HCT116 (cell line): ENCODE measurements at regions not wholly inside any gene's neighbourhood (a gene's known extent, or its start where the extent isn't known, plus 50 kb on each side); places are given as distances from the start of the nearest gene placed in this dataset.

ENCODE experiments used
- ATAC-seq: fragments of 200-7000 bp; cut with Tn5 transposase; 2 replicates; pipeline ENCODE4 v1.9.1; 2020; ENCODE audit warnings: mild to moderate bottlenecking, moderate library complexity
- BruUV-seq: library from RNA; stranded (reverse); fragments of 400-500 nt; replicated peaks from 2 replicates; lab custom pipeline; 2021; lab: Mats Ljungman, UMichigan
- CTCF ChIA-PET: fragments of 300-600 bp; sonication (Branson Sonifier 250); formaldehyde crosslinking; loops from one replicate; lab custom pipeline; 2021; ENCODE audit warnings: antibody characterized with exemption; lab: Charles Lee
- POLR2A ChIA-PET: fragments of 300-600, 350-600 bp; sonication (Branson Sonifier 250); formaldehyde crosslinking; loops from one replicate; lab custom pipeline; 2021; ENCODE audit warnings: antibody characterized with exemption; lab: Charles Lee
- RAD21 ChIA-PET, 2 experiments: fragments of 300-600 bp; sonication (Branson Sonifier 250); formaldehyde crosslinking; loops; one replicate each; lab custom pipeline; 2023; ENCODE audit warnings: low total read pairs in 2 of 2; ENCODE audit not compliant: uncharacterized antibody in 2 of 2, unreplicated experiment in 2 of 2, low non-redundant PET in 1 of 2; lab: Charles Lee
- DNase-seq: peaks from one replicate; pipeline ENCODE4 v3.0.0-alpha.2; 2010; ENCODE audit warnings: low read depth, low spot score
- H2AFZ ChIP-seq: fragments of 200-600 bp; shearing (Covaris generic), sonication (generic); 2 replicates; pipeline ENCODE4 v1.6.1; 2017; ENCODE audit warnings: low read depth, mixed run types, mixed read lengths, antibody characterized with exemption, low read length; ENCODE audit not compliant: poor library complexity, severe bottlenecking
- H3K27ac ChIP-seq: 2 replicates; pipeline ENCODE4 v1.5.1; 2012; ENCODE audit warnings: low read depth, low read length
- H3K27me3 ChIP-seq: fragments of 200-600 bp; sonication (generic); 2 replicates; pipeline ENCODE4 v1.6.1; 2016; ENCODE audit warnings: mixed run types, low read length, mixed read lengths; ENCODE audit not compliant: insufficient read depth
- H3K36me3 ChIP-seq, 2 experiments: fragments of 200-500 bp in 1 of 2; fragments of 200-600 bp in 1 of 2; sonication (Bioruptor generic) in 1 of 2; sonication (generic) in 1 of 2; 2 replicates each; pipeline versions ENCODE4 v1.5.1 to v1.6.1; 2014 to 2016; ENCODE audit warnings: low read length in 2 of 2, inconsistent platforms in 1 of 2, mixed read lengths in 1 of 2, mixed run types in 1 of 2; ENCODE audit not compliant: insufficient read depth in 2 of 2, control insufficient read depth in 1 of 2
- H3K4me1 ChIP-seq, 2 experiments: fragments of 200-600 bp in 1 of 2; sonication (generic) in 1 of 2; 2 replicates each; pipeline versions ENCODE4 v1.5.1 to v1.6.1; 2012 to 2017; ENCODE audit warnings: low read length in 2 of 2, inconsistent platforms in 1 of 2, mild to moderate bottlenecking in 1 of 2, mixed read lengths in 1 of 2, mixed run types in 1 of 2, moderate library complexity in 1 of 2; ENCODE audit not compliant: insufficient read depth in 2 of 2, control insufficient read depth in 1 of 2
- H3K4me2 ChIP-seq: fragments of 200-600 bp; sonication (generic); 2 replicates; pipeline ENCODE4 v1.6.1; 2017; ENCODE audit warnings: mixed run types, low read length, mixed read lengths
- H3K4me3 ChIP-seq, 2 experiments: fragments of 200-600 bp in 1 of 2; sonication (generic) in 1 of 2; replicated peaks in 1 of 2; 2 replicates each; pipeline ENCODE4 v1.5.1; 2011 to 2016; ENCODE audit warnings: low read length in 2 of 2, control low read depth in 1 of 2, low read depth in 1 of 2, mild to moderate bottlenecking in 1 of 2, mixed read lengths in 1 of 2, mixed run types in 1 of 2
- H3K79me2 ChIP-seq: fragments of 200-600 bp; sonication (generic); 2 replicates; pipeline ENCODE4 v1.6.1; 2017; ENCODE audit warnings: mild to moderate bottlenecking, mixed run types, low read length, moderate library complexity, mixed read lengths; ENCODE audit not compliant: insufficient read depth
- H3K9ac ChIP-seq: fragments of 200-600 bp; sonication (generic); 2 replicates; pipeline ENCODE4 v1.6.1; 2016; ENCODE audit warnings: low read length, mixed read lengths
- H3K9me2 ChIP-seq: fragments of 200-600 bp; sonication (generic), shearing (Covaris generic); 2 replicates; pipeline ENCODE4 v1.6.1; 2017; ENCODE audit warnings: mixed run types, mild to moderate bottlenecking, moderate library complexity; ENCODE audit not compliant: insufficient read depth
- H3K9me3 ChIP-seq, 2 experiments: fragments of 200-500 bp in 1 of 2; fragments of 200-600 bp in 1 of 2; sonication (Bioruptor generic) in 1 of 2; sonication (generic) in 1 of 2; 2 replicates each; pipeline ENCODE4 v1.6.1; 2014 to 2017; ENCODE audit warnings: low read length in 2 of 2, mixed read lengths in 2 of 2, inconsistent platforms in 1 of 2, low read depth in 1 of 2, mild to moderate bottlenecking in 1 of 2, mixed run types in 1 of 2, moderate library complexity in 1 of 2; ENCODE audit not compliant: control insufficient read depth in 1 of 2, insufficient read depth in 1 of 2
- H4K20me1 ChIP-seq: fragments of 200-600 bp; sonication (generic), shearing (Covaris generic); 2 replicates; pipeline ENCODE4 v1.6.1; 2017; ENCODE audit warnings: mixed run types, mild to moderate bottlenecking, moderate library complexity; ENCODE audit not compliant: insufficient read depth
- ATF3 ChIP-seq: IDR thresholded peaks from 2 replicates; pipeline ENCODE4 v1.6.1; 2012
- CBX3 ChIP-seq: IDR thresholded peaks from 2 replicates; pipeline ENCODE4 v1.6.1; 2012; ENCODE audit warnings: low read depth
- CEBPB ChIP-seq: IDR thresholded peaks from 2 replicates; pipeline ENCODE4 v1.6.1; 2012; ENCODE audit warnings: low read depth
- CTCF ChIP-seq, 3 experiments: fragments of 200-600 bp in 1 of 3; sonication (generic) in 1 of 3; IDR thresholded peaks in 2 of 3; conservative IDR thresholded peaks in 1 of 3; 2 replicates each; pipeline ENCODE4 v1.5.1; 2012 to 2017; ENCODE audit warnings: low read depth in 2 of 3, low read length in 2 of 3, antibody characterized with exemption in 1 of 3, borderline replicate concordance in 1 of 3, control low read depth in 1 of 3, mild to moderate bottlenecking in 1 of 3, mixed read lengths in 1 of 3, mixed run types in 1 of 3, moderate library complexity in 1 of 3; ENCODE audit not compliant: insufficient read depth in 1 of 3
- EGR1 ChIP-seq: IDR thresholded peaks from 2 replicates; pipeline ENCODE4 v1.6.1; 2012; ENCODE audit warnings: low read depth
- ELF1 ChIP-seq: IDR thresholded peaks from 2 replicates; pipeline ENCODE4 v1.6.1; 2012; ENCODE audit warnings: low read depth, borderline replicate concordance
- EZH2 ChIP-seq: fragments of 200-600 bp; sonication (generic); IDR thresholded peaks from 2 replicates; pipeline ENCODE4 v1.6.1; 2017; ENCODE audit warnings: antibody characterized with exemption, mixed run types
- EZH2phosphoT487 ChIP-seq: fragments of 200-600 bp; IDR thresholded peaks from 2 replicates; pipeline ENCODE4 v1.6.1; 2018; ENCODE audit warnings: antibody characterized with exemption, borderline replicate concordance
- FOSL1 ChIP-seq: IDR thresholded peaks from 2 replicates; pipeline ENCODE4 v1.6.1; 2012; ENCODE audit warnings: low read depth
- JUND ChIP-seq: IDR thresholded peaks from 2 replicates; pipeline ENCODE4 v1.6.1; 2012
- MAX ChIP-seq: IDR thresholded peaks from 2 replicates; pipeline ENCODE4 v1.6.1; 2012
- POLR2A ChIP-seq: IDR thresholded peaks from 2 replicates; pipeline ENCODE4 v1.7.0; 2011; ENCODE audit warnings: borderline replicate concordance; ENCODE audit not compliant: insufficient read depth, insufficient read length; ENCODE audit errors: extremely low read depth
- POLR2AphosphoS5 ChIP-seq: IDR thresholded peaks from 2 replicates; pipeline ENCODE4 v1.6.1; 2011; ENCODE audit warnings: mild to moderate bottlenecking, low read depth, low read length, moderate library complexity
- RAD21 ChIP-seq: IDR thresholded peaks from 2 replicates; pipeline ENCODE4 v1.6.1; 2012; ENCODE audit warnings: low read depth, mild to moderate bottlenecking
- SIN3A ChIP-seq: IDR thresholded peaks from 2 replicates; pipeline ENCODE4 v1.6.1; 2012; ENCODE audit warnings: low read depth
- SRF ChIP-seq: IDR thresholded peaks from 2 replicates; pipeline ENCODE4 v1.6.1; 2012; ENCODE audit warnings: low read depth
- TCF7L2 ChIP-seq: IDR thresholded peaks from 2 replicates; pipeline ENCODE4 v1.7.0; 2011; ENCODE audit warnings: borderline replicate concordance, inconsistent platforms; ENCODE audit not compliant: insufficient read depth, insufficient read length; ENCODE audit errors: extremely low read depth
- YY1 ChIP-seq: IDR thresholded peaks from 2 replicates; pipeline ENCODE4 v1.6.1; 2011; ENCODE audit warnings: low read length, low read depth, moderate library complexity, mild to moderate bottlenecking; ENCODE audit not compliant: insufficient replicate concordance; ENCODE audit errors: extremely low read depth
- ZNF274 ChIP-seq: fragments of 200-500 bp; sonication (Bioruptor generic); IDR thresholded peaks from 2 replicates; pipeline ENCODE4 v1.6.1; 2014; ENCODE audit warnings: mild to moderate bottlenecking, low read depth, low read length, inconsistent platforms
- intact Hi-C: fragments of 100-400 bp; cut with micrococcal nuclease; formaldehyde crosslinking; loops from 2 replicates; pipeline ENCODE4 v1.10.0; 2022

- TF ChIP-seq ZNF274 (no peak), TCF7L2 (no peak)
Measured at GRCh38 chrX:128287693-128288092, 235.5 kb upstream of the ACTRT1 start (continued).

- H3K4me3 ChIP-seq: no peak overlapping the region
- H2AFZ ChIP-seq: no peak overlapping the region
- H3K27me3 ChIP-seq: no peaks in the 10 kb centered on the region
- no peak overlapping the region for H3K4me2 ChIP-seq
- H3K9me3 ChIP-seq: no peaks in the 10 kb centered on the region
- H3K4me1 ChIP-seq: no peaks in the 10 kb centered on the region
- BruUV-seq: no TSS peak
- ChIA-PET CTCF (no interaction called here), RAD21 (no interaction called here), POLR2A (no interaction called here)
- no peaks in the 10 kb centered on the region for H3K79me2 ChIP-seq
- ATAC-seq (no peak), DNase-seq (no peak)
- intact Hi-C loops: no loop called here
- TF ChIP-seq SRF (no peak), EGR1 (no peak), FOSL1 (no peak)
- H4K20me1 ChIP-seq: no peaks in the 10 kb centered on the region
- H3K36me3 ChIP-seq: no peaks in the 10 kb centered on the region
- no peaks in the 10 kb centered on the region for H3K9me2 ChIP-seq
- no peak overlapping the region for H3K27ac ChIP-seq
- H3K9ac ChIP-seq: no peak overlapping the region
Measured at GRCh38 chrX:128250621-128251020, 198.4 kb upstream of the ACTRT1 start.

- Histone ChIP-seq H2AFZ (no peak overlapping the region), H3K27ac (no peak overlapping the region), H3K9me2 (no peaks in the 10 kb centered on the region), H3K79me2 (no peaks in the 10 kb centered on the region), H3K9me3 (no peaks in the 10 kb centered on the region), H3K9ac (no peak overlapping the region), H3K4me1 (no peaks in the 10 kb centered on the region), H3K27me3 (no peaks in the 10 kb centered on the region), H3K4me2 (no peak overlapping the region), H4K20me1 (no peaks in the 10 kb centered on the region), H3K36me3 (no peaks in the 10 kb centered on the region), H3K4me3 (no peak overlapping the region)
- ChIA-PET RAD21 (no interaction called here), POLR2A (no interaction called here), CTCF (no interaction called here)
- ATAC-seq (no peak), DNase-seq (no peak)
- TF ChIP-seq EZH2phosphoT487 (no peak), CBX3 (no peak), RAD21 (no peak), JUND (no peak), CTCF (IDR thresholded peaks at IDR 0.05 in 2 of 3, conservative IDR thresholded peaks at IDR 0.05 in 1 of 3; ENCODE audit: borderline replicate concordance in 1 of 3, insufficient read depth in 1 of 3, low read depth in 2 of 3, low read length in 2 of 3) (no peak), CEBPB (no peak), ATF3 (no peak), EZH2 (no peak), ELF1 (no peak), POLR2A (no peak), SIN3A (no peak), MAX (no peak), EGR1 (no peak), YY1 (no peak), TCF7L2 (no peak), POLR2AphosphoS5 (no peak), ZNF274 (no peak)
- intact Hi-C loops: no loop called here
- no TSS peak for BruUV-seq
Measured at GRCh38 chrX:128216364-128216763, 164.2 kb upstream of the ACTRT1 start.
